HTR-8/SVneo (cell line): ENCODE measurements at regions not wholly inside any gene's neighbourhood (a gene's known extent, or its start where the extent isn't known, plus 50 kb on each side); places are given as distances from the start of the nearest gene placed in this dataset.
"Not testable (repeated sequence)": the region's sequence is repeated elsewhere in the genome, so short reads cannot be mapped to it uniquely, and the experiment has no call there.

Experiments
- DNase-seq: peaks from one replicate; pipeline ENCODE4 v3.0.0; 2011; ENCODE audit warnings: low spot score, mixed read lengths; ENCODE audit not compliant: insufficient read length
- FAIRE-seq: peaks from 2 replicates; lab custom pipeline; 2011; peaks lifted over from hg19 to GRCh38; lab: Jason Lieb, UNC

DNA sequence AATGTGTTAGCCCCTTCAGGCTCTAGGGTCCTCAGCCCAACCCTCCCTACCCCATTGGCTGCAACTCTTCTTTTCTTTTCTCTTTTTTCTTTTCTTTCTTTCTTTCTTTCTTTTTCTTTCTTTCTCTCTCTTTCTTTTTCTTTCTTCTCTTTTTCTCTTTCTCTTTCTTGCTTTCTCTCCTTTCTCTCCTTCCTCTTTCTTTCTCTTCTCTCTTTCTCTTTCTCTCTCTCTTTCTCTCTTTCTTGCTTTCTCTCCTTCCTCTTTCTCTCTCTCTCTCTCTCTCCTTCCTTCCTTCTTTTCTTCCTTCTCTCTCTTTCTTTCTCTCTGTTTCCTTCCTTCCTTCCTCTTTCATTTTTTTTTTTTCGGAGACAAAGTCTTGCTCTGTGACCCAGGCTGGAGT, 458.9 kb downstream of the TYW1 start:
- no peak for DNase-seq
- no peak for FAIRE-seq

- DNase-seq (no peak), FAIRE-seq (no peak)
These were observed 466.2 kb downstream of the TYW1 start for GRCh38 chr7:67462781-67463191.

- DNase-seq (no peak), FAIRE-seq (no peak)
These were observed 466.7 kb downstream of the TYW1 start for GRCh38 chr7:67463316-67463715.

DNA sequence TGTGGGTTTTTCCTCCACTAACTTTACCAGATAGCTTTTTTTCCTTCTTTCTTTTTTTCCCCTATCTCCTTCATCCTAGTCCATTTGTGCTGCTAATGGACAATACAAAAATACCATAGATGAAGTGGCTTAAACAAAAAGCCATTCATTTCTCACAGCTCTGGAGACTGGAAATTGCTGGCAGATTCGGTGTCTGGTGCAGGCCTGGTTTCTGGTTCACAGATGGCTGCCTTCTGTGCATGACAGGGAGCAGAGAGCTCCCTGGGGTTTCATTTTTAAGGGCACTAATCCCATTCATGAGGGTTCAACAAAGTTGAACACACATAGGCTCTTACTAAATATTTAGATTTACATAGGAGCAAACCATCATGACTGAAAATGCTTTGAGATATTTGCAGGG, 467.4 kb downstream of the TYW1 start:
- DNase-seq (no peak), FAIRE-seq (no peak)

GRCh38 chr7:67466109-67466508, 469.5 kb downstream of the TYW1 start:
- no peak for DNase-seq
- no peak for FAIRE-seq

- FAIRE-seq: no peak
- DNase-seq: no peak
These were observed 473.7 kb downstream of the TYW1 start for GRCh38 chr7:67470256-67470751.

DNA sequence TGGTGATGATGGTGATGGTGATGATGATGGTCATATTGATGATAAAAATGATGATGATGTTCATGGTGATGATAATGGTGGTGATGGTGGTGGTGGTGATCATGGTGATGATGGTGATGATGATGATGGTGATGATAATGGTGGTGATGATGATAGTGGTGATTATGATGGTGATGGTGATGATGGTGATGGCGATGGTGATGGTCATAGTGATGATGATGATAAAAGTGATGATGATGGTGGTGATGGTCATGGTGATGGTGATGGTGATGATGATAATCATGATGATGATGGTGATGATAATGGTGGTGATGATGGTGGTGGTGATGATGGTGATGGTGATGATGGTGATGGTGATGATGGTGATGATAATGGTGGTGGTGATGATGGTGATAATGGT, 478.7 kb downstream of the TYW1 start:
- DNase-seq: no peak
- FAIRE-seq: no peak

DNA sequence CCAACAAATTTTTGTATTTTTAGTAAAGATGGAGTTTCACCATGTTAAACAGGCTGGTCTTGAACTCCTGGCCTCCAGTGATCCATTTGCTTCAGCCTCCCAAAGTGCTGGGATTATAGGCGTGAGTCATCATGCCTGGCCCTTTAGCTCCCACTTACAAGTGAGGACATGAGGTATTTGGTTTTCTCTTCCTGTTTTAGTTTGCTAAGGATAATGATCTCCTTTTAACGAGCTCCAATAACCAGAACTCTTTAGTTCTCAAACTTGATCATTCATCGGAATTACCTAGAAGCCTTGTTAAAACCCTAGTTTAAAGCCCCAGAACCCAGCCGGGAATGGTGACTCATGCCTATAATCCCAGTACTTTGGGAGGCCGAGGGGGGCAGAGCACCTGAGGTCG, 481.4 kb downstream of the TYW1 start:
- no peak for DNase-seq
- FAIRE-seq: no peak

DNA sequence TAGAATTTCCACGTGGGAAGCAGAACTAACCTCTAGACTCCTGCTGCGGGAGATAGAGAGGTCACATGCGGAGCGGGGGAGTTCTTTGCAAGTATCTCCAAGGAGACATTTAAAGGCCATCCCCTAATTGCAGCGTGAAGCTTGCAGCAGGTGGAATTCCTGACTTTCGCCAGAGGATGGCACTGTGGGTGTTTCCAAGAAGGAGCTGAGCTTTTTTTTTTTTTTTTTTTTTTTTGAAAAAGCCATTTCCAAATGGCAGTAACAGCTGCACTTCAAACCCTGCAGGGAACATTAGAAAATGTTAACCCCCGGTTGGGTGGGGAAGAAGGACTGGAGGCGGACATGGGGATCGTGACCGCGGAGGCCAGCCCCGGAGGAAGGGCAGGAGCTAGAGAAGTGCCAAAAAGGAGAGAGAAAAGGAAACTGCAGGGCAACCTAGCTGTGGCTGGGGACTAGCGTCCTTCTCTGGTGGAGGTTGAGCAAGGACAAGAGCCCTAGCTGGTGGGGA, 487.7 kb downstream of the TYW1 start:
- DNase-seq: peak; percentile 31
- no peak for FAIRE-seq

GRCh38 chr7:67486401-67486800, 489.8 kb downstream of the TYW1 start:
- DNase-seq (no peak), FAIRE-seq (no peak)

DNA sequence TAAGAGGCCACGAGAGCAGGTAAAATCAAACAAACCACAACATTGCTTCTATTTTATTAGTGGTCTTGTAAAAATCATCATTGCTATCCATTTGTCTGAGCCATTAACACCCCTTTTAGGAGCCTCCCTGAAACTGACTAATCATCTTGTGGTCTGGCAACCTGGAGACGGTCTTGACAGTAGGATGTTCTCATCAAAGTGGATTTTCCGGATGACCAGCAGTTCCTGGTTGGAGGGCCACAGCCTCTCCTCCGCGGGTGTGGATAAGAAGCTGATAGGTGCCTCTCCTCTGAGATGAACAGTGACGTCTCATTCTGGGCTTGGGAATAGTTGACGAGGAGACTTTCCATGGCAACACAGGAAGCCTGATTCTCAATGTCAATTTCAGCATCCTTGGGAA, 490.7 kb downstream of the TYW1 start:
- no peak for DNase-seq
- FAIRE-seq: no peak

- DNase-seq (no peak), FAIRE-seq (no peak)
These were observed 493.2 kb downstream of the TYW1 start for GRCh38 chr7:67489881-67490280.

DNA sequence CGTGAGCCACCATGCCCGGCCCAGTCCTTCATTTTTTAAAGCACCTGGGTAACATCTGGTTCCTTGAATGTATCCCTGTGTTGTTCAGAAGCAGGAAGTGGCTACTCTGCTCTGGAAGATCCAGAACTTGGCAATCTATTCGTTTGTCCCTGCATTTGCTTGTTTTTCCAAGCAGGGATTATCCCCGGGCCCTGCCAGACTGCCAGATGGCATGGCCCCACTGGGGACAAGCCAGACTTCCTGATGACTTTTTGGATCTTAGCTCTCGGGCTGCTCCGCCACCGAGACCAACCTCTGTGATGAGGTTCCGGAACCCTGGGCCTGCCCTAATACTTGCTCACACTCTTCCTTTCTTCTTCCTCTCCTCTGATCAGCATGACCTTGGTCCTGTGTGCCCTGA, 496.7 kb downstream of the TYW1 start:
- FAIRE-seq: no peak
- no peak for DNase-seq

- DNase-seq: no peak
- FAIRE-seq: no peak
These were observed 500.0 kb downstream of the TYW1 start for GRCh38 chr7:67496589-67496988.

- not testable (repeated sequence) for DNase-seq, FAIRE-seq
These were observed 501.3 kb downstream of the TYW1 start for GRCh38 chr7:67497914-67498313.

GRCh38 chr7:67502929-67503328, 506.3 kb downstream of the TYW1 start:
- DNase-seq: no peak
- no peak for FAIRE-seq

GRCh38 chr7:67505449-67505848, 508.8 kb downstream of the TYW1 start:
- FAIRE-seq: no peak
- DNase-seq: no peak

DNA sequence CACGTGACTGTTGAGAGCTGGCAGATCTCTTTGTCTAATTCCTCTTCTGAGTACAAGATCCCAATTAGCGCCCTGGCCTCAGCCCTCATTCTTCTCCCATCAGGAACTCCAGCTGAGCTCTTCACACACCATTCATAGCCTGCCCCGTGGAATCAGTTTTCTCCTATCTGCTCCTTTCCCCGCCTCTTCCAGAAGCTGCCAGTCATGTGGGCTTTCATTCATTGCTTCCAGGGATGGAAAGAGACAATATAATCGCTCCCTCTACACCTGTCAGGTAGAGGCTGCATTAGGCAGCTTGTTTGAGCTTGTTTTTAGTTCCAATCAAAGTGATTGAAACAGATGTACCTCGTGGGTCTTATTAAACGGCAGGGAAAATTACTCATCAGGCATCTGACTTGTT, 515.8 kb downstream of the TYW1 start:
- FAIRE-seq (no peak), DNase-seq (no peak)

DNA sequence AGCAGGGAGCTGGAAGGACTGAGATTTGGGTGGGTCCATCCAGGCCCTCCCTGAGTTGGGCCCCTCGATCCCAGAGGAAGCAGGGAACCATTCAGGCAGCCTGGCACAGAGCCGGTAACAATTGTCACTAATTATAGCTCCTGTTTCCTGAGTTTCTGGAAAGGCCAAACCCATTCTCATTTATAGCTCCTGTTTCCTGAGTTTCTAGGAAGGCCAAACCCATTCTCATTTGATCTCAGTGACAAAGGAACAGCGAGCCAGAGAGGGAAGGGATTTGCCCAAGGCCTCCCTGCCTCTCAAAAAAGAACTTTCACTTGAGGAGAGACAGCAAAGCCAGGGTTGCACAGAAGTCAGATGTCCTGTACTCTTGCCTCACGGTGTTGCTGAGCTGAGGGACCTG, 521.9 kb downstream of the TYW1 start:
- no peak for DNase-seq
- no peak for FAIRE-seq

GRCh38 chr7:67519171-67519570, 522.5 kb downstream of the TYW1 start:
- FAIRE-seq (no peak), DNase-seq (no peak)

DNA sequence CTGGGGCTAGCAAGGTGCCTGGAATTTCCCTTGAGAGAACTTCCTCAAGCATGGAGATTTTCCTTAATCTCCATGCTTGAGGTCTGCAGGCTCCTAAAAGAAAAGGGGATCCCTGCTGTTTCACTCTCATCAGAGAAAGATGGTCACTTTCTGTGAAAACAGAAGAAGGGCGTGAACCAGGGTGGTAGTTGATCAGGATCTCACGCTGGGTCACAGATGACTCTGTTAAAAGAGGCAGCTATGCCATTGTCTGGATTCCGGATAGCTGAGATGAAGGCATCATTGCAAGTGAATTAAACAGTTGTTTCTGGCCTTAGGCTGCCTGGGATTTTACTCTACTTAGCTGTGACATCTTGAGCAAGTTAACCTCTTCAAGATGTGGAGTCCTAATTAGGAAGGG, 525.9 kb downstream of the TYW1 start:
- DNase-seq (no peak), FAIRE-seq (no peak)

DNA sequence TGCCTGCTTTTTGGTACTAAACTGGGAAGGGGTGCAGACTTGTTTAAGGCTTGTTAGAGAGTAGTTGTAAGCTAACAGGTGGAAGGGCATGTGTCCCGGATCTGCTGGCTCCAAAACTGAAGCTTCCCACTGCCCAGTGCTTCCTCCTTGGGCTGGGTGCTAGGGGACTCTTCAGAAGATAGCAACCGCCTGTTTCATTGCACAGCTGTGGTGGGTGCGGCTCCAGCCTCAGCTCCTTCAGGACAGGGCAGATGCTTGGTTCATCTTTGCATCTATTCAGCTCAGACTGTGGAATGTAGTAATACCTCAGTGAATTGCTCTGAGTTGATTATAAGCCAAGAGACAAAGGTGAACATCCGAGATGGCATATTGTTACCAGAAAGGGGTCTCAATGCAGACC, 527.1 kb downstream of the TYW1 start:
- FAIRE-seq (no peak), DNase-seq (no peak)

DNA sequence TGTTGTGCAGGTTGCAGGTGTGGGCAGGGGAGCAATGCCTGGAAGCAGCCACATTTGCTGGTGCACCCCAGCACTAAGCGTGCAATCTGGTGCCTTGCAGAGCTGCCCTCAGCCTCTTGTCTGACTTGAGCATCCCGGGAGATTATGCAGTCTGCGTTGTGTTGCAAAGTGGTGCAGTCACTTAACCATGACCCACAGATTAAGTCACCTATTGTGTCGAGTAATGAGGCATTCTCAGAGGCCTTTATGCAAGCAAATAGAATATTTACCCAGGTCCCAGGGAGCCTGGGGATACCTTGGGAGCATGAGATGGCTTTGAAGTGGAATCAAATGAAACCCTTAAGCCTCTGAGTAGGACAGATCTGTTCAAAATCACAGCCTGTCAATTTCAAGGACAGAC, 529.0 kb downstream of the TYW1 start:
- no peak for DNase-seq
- FAIRE-seq: no peak
